Subcutaneous abdominal adipose tissue (tissue), 5 donors: ENCODE measurements at regions not wholly inside any gene's neighbourhood (a gene's known extent, or its start where the extent isn't known, plus 50 kb on each side); places are given as distances from the start of the nearest gene placed in this dataset.
"Not testable (repeated sequence)": the region's sequence is repeated elsewhere in the genome, so short reads cannot be mapped to it uniquely, and the experiment has no call there.

ENCODE experiments used
- H3K27ac ChIP-seq: one replicate; pipeline ENCODE4 v1.7.0; 2013; ENCODE audit warnings: low read depth, mild to moderate bottlenecking, inconsistent platforms, low read length, moderate library complexity
- H3K27me3 ChIP-seq, 5 donors: one replicate each; pipeline ENCODE4 v1.7.0; 2013; ENCODE audit warnings: low read length in 5 of 5, inconsistent platforms in 1 of 5; ENCODE audit not compliant: control insufficient read depth in 5 of 5, insufficient read depth in 4 of 5
- H3K36me3 ChIP-seq, 5 donors: one replicate each; pipeline ENCODE4 v1.7.0; 2013; ENCODE audit warnings: low read length in 5 of 5; ENCODE audit not compliant: control insufficient read depth in 5 of 5, insufficient read depth in 5 of 5
- H3K4me1 ChIP-seq, 5 donors: one replicate each; pipeline ENCODE4 v1.7.0; 2013; ENCODE audit warnings: low read length in 5 of 5, mild to moderate bottlenecking in 3 of 5, moderate library complexity in 1 of 5; ENCODE audit not compliant: control insufficient read depth in 5 of 5, insufficient read depth in 5 of 5
- H3K4me3 ChIP-seq, 5 donors: one replicate each; pipeline ENCODE4 v1.7.0; 2013; ENCODE audit warnings: low read length in 5 of 5, low read depth in 1 of 5
- H3K9ac ChIP-seq, 5 donors: one replicate each; pipeline ENCODE4 v1.7.0; 2013; ENCODE audit warnings: low read length in 5 of 5, mild to moderate bottlenecking in 4 of 5, moderate library complexity in 3 of 5
- H3K9me3 ChIP-seq, 5 donors: one replicate each; pipeline ENCODE4 v1.7.0; 2013; ENCODE audit warnings: low read length in 5 of 5; ENCODE audit not compliant: control insufficient read depth in 5 of 5
- donor health status: healthy.
- donor health status: healthy.
- donor health status: healthy.
- donor health status: healthy.
- donor health status: healthy.

GRCh38 chr10:25869067-25869591 lies 64.9 kb upstream of the MYO3A start:
- Histone ChIP-seq H3K27me3 (no peaks in the 10 kb centered on the region), H3K9ac (no peak overlapping the region), H3K27ac (no peak overlapping the region), H3K4me1 (no peaks in the 10 kb centered on the region), H3K9me3 (no peaks in the 10 kb centered on the region), H3K36me3 (no peaks in the 10 kb centered on the region), H3K4me3 (no peak overlapping the region)

GRCh38 chr10:25869609-25870008 lies 64.4 kb upstream of the MYO3A start:
- Histone ChIP-seq H3K27me3 (no peaks in the 10 kb centered on the region), H3K4me1 (no peaks in the 10 kb centered on the region), H3K36me3 (no peaks in the 10 kb centered on the region), H3K9ac (no peak overlapping the region), H3K27ac (no peak overlapping the region), H3K4me3 (no peak overlapping the region), H3K9me3 (no peaks in the 10 kb centered on the region)

GRCh38 chr10:25874402-25874801 lies 59.6 kb upstream of the MYO3A start:
- H3K9ac ChIP-seq, H3K27ac ChIP-seq, H3K9me3 ChIP-seq, H3K4me3 ChIP-seq, H3K4me1 ChIP-seq, H3K36me3 ChIP-seq, H3K27me3 ChIP-seq: not testable (repeated sequence)

- Histone ChIP-seq H3K36me3 (no peaks in the 10 kb centered on the region), H3K9me3 (no peaks in the 10 kb centered on the region), H3K27me3 (no peaks in the 10 kb centered on the region), H3K4me3 (no peak overlapping the region), H3K27ac (no peak overlapping the region), H3K9ac (no peak overlapping the region), H3K4me1 (no peaks in the 10 kb centered on the region)
Measured at GRCh38 chr10:25875556-25876165, 58.4 kb upstream of the MYO3A start.

GRCh38 chr10:25877296-25877695 lies 56.7 kb upstream of the MYO3A start:
- Histone ChIP-seq H3K36me3 (no peaks in the 10 kb centered on the region), H3K4me3 (no peak overlapping the region)

More at GRCh38 chr10:25877296-25877695, 56.7 kb upstream of the MYO3A start:
- no peaks in the 10 kb centered on the region for H3K27me3 ChIP-seq
- no peaks in the 10 kb centered on the region for H3K4me1 ChIP-seq
- no peak overlapping the region for H3K27ac ChIP-seq
- H3K9me3 ChIP-seq = no peaks in the 10 kb centered on the region
- no peak overlapping the region for H3K9ac ChIP-seq
